ENCODE measurements at regions not wholly inside any gene's neighbourhood (a gene's known extent, or its start where the extent isn't known, plus 50 kb on each side); places are given as distances from the start of the nearest gene placed in this dataset.

- no peak for DNase-seq (ENCODE audit: low spot score)
Observed at GRCh38 chr2:611519-611918, 65.7 kb downstream of the TMEM18 start.

- DNase-seq (ENCODE audit: low spot score), result no peak
Observed at GRCh38 chr2:610491-610890, 66.7 kb downstream of the TMEM18 start.

DNA sequence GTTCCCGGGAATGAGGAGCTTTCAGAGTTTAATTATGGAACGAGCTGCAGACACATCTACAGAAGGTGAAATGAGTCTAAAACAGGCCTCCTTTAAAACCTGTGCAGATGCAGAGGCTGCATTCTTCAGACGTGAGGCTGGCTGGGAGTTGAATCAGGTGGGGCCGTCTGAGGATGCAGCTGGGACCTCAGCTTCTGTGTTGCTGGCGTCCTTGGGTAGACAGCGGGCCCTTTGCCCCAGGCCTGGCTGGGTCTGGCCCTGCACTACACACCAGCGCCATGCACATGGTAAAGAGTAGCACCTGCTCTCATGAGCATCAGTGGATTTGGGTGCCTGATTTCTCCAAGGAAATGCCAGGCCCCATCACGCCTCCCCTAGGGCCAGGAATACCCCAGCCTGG is 67.3 kb downstream of the TMEM18 start:
- DNase-seq (ENCODE audit: low spot score), result no peak

DNA sequence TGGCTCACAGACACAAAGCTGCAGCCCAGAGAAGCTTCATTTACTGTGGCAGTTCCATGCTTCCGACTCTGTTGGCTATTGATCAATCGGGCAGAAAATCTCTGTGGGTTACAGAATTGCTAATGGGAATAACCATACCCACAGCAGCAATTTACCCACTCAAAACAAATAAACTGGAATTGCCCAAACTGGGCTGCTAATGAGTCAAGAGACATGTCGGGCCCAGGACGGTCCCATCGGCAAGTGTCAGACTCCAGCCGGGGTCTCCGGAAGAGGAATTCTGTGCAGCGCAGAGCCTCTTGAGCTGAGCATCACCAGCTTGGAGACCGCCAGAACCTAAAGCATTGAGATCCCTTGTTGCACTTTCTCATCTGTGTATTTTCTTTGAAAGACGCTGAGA is 67.8 kb downstream of the TMEM18 start:
- no peak for DNase-seq (ENCODE audit: low spot score)

- no peak for DNase-seq (ENCODE audit: low spot score)
Observed at GRCh38 chr2:608711-609110, 68.5 kb downstream of the TMEM18 start.

- DNase-seq (ENCODE audit: low spot score), result no peak
Observed at GRCh38 chr2:608297-608696, 68.9 kb downstream of the TMEM18 start.

DNA sequence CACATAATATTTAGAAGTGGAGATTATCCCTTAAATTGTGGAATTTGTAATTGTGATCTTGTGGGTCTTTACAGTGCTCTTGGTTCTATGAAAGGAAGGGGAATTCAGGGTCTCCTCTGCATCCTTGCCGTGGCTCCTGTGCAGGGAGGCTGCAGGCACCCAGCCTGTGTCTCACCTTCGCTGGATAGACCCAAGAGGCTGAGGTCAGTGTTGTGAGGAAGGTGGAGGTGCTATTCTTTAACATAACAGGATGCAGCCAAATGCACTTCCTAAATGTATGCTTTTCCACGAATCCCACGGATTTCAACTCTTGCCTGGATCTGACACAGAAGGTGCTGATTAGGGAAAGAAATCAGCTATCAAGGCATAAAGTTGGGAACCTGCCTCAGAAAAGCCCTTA is 69.5 kb downstream of the TMEM18 start:
- DNase-seq (ENCODE audit: low spot score), result no peak

- DNase-seq (ENCODE audit: low spot score), result no peak
Observed at GRCh38 chr2:607172-607571, 70.0 kb downstream of the TMEM18 start.

GRCh38 chr2:605674-606608 is 71.3 kb downstream of the TMEM18 start:
- DNase-seq (ENCODE audit: low spot score), result no peak

DNA sequence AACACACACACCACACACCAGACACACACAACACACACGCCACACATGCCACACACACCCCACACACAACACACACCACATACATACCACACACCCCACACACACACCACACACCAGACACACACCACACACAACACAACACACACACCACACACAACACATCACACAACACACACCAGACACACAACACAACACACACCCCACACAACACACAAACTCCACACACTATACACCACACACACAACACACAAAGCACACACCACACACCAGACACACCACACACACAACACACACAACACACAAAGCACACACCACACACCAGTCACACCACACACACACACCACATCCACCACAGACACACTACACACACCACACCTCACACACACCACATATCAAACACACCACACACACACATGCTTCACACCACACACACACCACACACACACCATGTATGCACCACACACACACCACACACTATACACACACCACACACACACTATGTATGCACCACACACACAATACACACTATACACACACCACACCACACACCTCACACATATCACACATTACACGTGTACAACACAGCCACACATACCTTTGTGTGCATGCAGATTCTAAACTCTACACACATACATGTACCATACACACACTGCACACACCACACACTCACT is 72.2 kb downstream of the TMEM18 start:
- DNase-seq (ENCODE audit: low spot score), result no peak

DNA sequence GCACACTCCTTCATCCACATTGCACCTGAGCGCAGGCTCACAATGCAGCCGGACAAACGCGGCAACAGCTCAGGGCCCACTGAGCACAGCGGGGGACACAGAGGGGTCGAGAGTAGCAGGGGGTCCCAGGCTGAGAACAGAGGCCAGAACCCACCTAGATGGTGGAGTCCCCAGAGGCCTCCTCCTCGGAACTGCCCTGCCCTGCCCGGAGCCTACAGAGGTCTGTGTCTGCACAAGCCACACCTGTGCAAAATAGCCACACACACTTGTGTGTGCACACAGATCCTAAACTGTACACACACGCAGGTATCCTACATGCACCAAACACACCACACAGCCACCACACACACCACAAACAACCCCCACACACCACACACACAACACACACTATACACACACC is 72.8 kb downstream of the TMEM18 start:
- no peak for DNase-seq (ENCODE audit: low spot score)

- no peak for DNase-seq (ENCODE audit: low spot score)
Observed at GRCh38 chr2:603869-604268, 73.3 kb downstream of the TMEM18 start.

DNA sequence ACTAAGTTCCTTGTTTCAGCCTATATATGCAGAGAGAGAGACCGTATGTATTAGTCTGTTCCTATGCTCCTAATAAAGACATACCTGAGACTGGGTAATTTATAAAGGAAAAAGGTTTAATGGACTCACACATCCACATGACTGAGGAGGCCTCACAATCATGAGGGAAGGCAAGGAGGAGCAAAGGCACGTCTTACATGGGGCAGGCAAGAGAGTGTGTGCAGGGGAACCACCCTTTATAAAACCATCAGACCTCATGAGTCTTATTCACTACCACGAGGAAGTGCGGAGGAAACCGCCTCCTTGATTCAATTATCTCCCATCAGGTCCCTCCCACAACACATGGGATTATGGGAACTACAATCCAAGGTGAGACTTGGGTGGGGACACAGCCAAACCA is 73.8 kb downstream of the TMEM18 start:
- no peak for DNase-seq (ENCODE audit: low spot score)

- DNase-seq (ENCODE audit: low spot score), result no peak
Observed at GRCh38 chr2:602571-603359, 74.4 kb downstream of the TMEM18 start.

GRCh38 chr2:601806-602455 is 75.3 kb downstream of the TMEM18 start:
- no peak for DNase-seq (ENCODE audit: low spot score)

GRCh38 chr2:601387-601698 is 75.9 kb downstream of the TMEM18 start:
- no peak for DNase-seq (ENCODE audit: low spot score)

DNA sequence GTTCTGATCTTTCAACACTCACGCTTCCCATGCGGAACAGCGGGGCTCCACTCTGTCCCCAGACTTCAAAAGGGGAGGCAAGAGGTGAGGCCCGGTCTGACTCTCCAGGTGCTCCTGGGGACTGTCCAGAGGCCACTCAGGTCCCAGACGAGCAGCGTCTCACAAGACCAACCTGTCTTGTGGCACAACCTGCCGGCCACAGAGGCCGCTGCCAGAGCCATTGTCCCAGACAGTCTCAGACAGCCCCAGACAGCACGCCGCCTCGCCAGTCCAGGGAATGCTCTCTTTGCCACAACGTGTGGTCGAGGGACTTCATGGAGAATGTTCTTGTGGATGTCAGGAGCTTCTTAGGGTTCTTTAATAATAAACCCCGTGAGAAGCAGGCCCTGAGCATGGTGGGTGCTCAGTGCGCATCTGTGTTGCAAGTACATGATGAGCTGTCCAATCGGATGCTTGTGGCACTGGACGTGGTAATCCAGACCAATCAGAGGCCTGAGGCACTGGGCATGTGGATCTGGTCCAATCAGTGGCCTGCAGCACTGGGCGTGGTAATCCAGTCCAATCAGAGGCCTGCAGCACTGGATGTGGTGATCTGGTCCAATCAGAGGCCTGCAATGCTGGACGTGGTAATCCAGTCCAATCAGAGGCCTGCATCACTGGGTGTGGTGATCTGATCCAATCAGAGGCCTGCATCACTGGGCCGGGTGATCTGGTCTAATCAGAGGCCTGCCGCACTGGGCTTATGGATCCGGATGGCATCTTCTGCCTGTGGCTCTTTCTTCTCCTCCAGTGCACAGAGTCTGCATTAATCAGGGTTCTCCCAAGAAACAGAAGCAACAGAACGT is 76.4 kb downstream of the TMEM18 start:
- no peak for DNase-seq (ENCODE audit: low spot score)

- DNase-seq (ENCODE audit: low spot score), result no peak
Observed at GRCh38 chr2:599601-600000, 77.6 kb downstream of the TMEM18 start.

GRCh38 chr2:598058-598802 is 79.0 kb downstream of the TMEM18 start:
- DNase-seq (ENCODE audit: low spot score), result no peak

DNA sequence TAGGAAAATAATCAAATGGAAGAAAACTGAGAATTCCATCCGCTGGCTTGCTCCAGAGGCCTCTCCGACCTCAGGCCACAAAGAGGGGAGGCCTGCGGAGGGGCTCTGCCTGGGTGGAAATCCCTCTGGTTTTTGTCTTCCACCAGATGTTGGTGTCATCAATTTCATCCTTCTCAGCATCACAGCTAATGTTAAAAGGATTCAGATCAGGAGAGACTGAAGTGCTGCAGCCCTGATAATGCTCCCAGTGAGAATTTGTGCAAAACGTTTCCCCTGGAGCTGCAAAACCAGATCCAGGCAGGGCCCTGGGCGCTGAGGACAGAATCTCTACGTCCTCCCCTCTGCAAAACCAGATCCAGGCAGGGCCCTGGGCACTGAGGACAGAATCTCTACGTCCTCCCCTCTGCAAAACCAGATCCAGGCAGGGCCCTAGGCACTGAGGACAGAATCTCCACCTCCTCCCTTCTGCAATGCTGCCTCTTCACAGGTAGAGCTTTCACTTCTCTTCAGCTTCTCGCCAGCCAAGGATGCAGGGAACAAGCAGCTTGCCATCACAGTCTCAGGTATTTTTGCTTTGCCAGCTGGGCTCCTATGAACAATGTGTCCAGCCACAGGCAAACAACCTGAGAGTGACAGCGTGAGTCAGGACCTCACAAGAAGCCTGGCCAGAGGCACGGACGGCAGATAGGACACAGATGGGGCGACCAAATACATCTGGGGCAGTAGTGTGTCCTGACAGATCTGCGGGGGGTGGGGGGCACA is 81.2 kb downstream of the TMEM18 start:
- no peak for DNase-seq (ENCODE audit: low spot score)

All from AG08395 (cell line).